ENCODE measurements at regions not wholly inside any gene's neighbourhood (a gene's known extent, or its start where the extent isn't known, plus 50 kb on each side); places are given as distances from the start of the nearest gene placed in this dataset.

- no peak for TF ChIP-seq POLR2A (IDR thresholded peaks at IDR 0.05; ENCODE audit: low read depth, low read length)
- TF ChIP-seq POLR2AphosphoS5 (IDR thresholded peaks at IDR 0.05; ENCODE audit: low read depth, low read length): no peak
These were observed 229.1 kb upstream of the STXBP5 start for GRCh38 chr6:146975093-146975492.

Data from GM12892 (cell line).